H1 (cell line): ENCODE measurements at regions not wholly inside any gene's neighbourhood (a gene's known extent, or its start where the extent isn't known, plus 50 kb on each side); places are given as distances from the start of the nearest gene placed in this dataset.

Experiments
- CTCF ChIA-PET: fragments of 300-600 bp; sonication (Branson Sonifier 250); formaldehyde crosslinking; loops from one replicate; lab custom pipeline; 2021; ENCODE audit not compliant: partially characterized antibody; lab: Charles Lee
- POLR2A ChIA-PET: fragments of 300-600 bp; sonication (Branson Sonifier 250); formaldehyde crosslinking; loops from one replicate; lab custom pipeline; 2021; ENCODE audit warnings: inconsistent platforms; ENCODE audit not compliant: partially characterized antibody; lab: Charles Lee
- DNase-seq, 2 experiments: peaks; one replicate each; pipeline versions ENCODE4 v3.0.0 to v3.0.0-alpha.2; 2010 to 2022; ENCODE audit warnings: low spot score in 2 of 2, low read depth in 1 of 2, mixed read lengths in 1 of 2
- FAIRE-seq: peaks from 2 replicates; lab custom pipeline; 2011; peaks lifted over from hg19 to GRCh38; lab: Jason Lieb, UNC
- H2AFZ ChIP-seq: 2 replicates; pipeline ENCODE4 v1.8.1; 2012; ENCODE audit warnings: low read length, inconsistent platforms
- H2AK5ac ChIP-seq: 2 replicates; pipeline ENCODE4 v1.6.1; 2013; ENCODE audit warnings: low read depth, low read length
- H2BK120ac ChIP-seq: replicated peaks from 2 replicates; pipeline ENCODE3; 2013; ENCODE audit warnings: low read depth, low read length, inconsistent platforms
- H2BK12ac ChIP-seq: 2 replicates; pipeline ENCODE4 v1.6.1; 2013; ENCODE audit warnings: low read depth, low read length
- H2BK15ac ChIP-seq: 2 replicates; pipeline ENCODE4 v1.6.1; 2013; ENCODE audit warnings: low read length
- H2BK20ac ChIP-seq: 2 replicates; pipeline ENCODE4 v1.6.1; 2013; ENCODE audit warnings: low read length
- H2BK5ac ChIP-seq: 2 replicates; pipeline ENCODE4 v1.6.1; 2013; ENCODE audit warnings: low read depth, low read length
- H3K14ac ChIP-seq: 2 replicates; pipeline ENCODE4 v1.6.1; 2013; ENCODE audit warnings: inconsistent platforms; ENCODE audit not compliant: insufficient read length
- H3K18ac ChIP-seq: 2 replicates; pipeline ENCODE4 v1.6.1; 2013; ENCODE audit warnings: low read length; ENCODE audit errors: extremely low read depth
- H3K23ac ChIP-seq: 2 replicates; pipeline ENCODE4 v1.6.1; 2013; ENCODE audit warnings: inconsistent platforms; ENCODE audit not compliant: insufficient read length
- H3K23me2 ChIP-seq: 2 replicates; pipeline ENCODE4 v1.6.1; 2013; ENCODE audit warnings: low read depth, low read length
- H3K27ac ChIP-seq: 2 replicates; pipeline ENCODE4 v1.6.1; 2011; ENCODE audit warnings: low read depth, low read length, inconsistent platforms
- H3K27me3 ChIP-seq, 4 experiments: replicated peaks in 1 of 4; 1 replicate in 1 of 4; 2 replicates in 3 of 4; pipeline versions ENCODE4 v1.6.1 to v1.8.1; 2011 to 2013; ENCODE audit warnings: low read length in 3 of 4, mild to moderate bottlenecking in 3 of 4, inconsistent platforms in 2 of 4, mixed read lengths in 2 of 4, moderate library complexity in 1 of 4; ENCODE audit not compliant: control insufficient read depth in 3 of 4, insufficient read depth in 3 of 4; ENCODE audit errors: extremely low read depth in 1 of 4
- H3K36me3 ChIP-seq, 4 experiments: 2 replicates each; pipeline versions ENCODE4 v1.6.1 to v1.8.1; 2011 to 2013; ENCODE audit warnings: mild to moderate bottlenecking in 4 of 4, low read length in 3 of 4, moderate library complexity in 2 of 4, control low read depth in 1 of 4, inconsistent platforms in 1 of 4; ENCODE audit not compliant: insufficient read depth in 4 of 4, control insufficient read depth in 2 of 4
- H3K4ac ChIP-seq: replicated peaks from 2 replicates; pipeline ENCODE3; 2013; ENCODE audit warnings: low read length, low read depth, mixed read lengths, inconsistent platforms; ENCODE audit not compliant: insufficient read length
- H3K4me1 ChIP-seq, 4 experiments: replicated peaks in 1 of 4; 1 replicate in 1 of 4; 2 replicates in 3 of 4; pipeline versions ENCODE4 v1.6.1 to v1.8.1; 2011 to 2013; ENCODE audit warnings: low read length in 3 of 4, inconsistent platforms in 2 of 4, mixed read lengths in 1 of 4; ENCODE audit not compliant: insufficient read depth in 4 of 4, control insufficient read depth in 3 of 4
- H3K4me2 ChIP-seq, 2 experiments: 2 replicates each; pipeline versions ENCODE4 v1.6.1 to v1.8.1; 2011 to 2013; ENCODE audit warnings: low read depth in 2 of 2, low read length in 2 of 2, control low read depth in 1 of 2, inconsistent platforms in 1 of 2, mild to moderate bottlenecking in 1 of 2; ENCODE audit not compliant: insufficient read depth in 1 of 2
- H3K4me3 ChIP-seq, 4 experiments: fragments of 200-600, 300-600 bp in 1 of 4; sonication (generic), shearing (Covaris generic), sonication (Bioruptor Twin) in 1 of 4; 2 replicates each; pipeline versions ENCODE4 v1.5.1 to v1.8.1; 2011 to 2016; ENCODE audit warnings: low read length in 4 of 4, low read depth in 3 of 4, control low read depth in 2 of 4, inconsistent platforms in 2 of 4, mild to moderate bottlenecking in 2 of 4, mixed read lengths in 1 of 4, moderate library complexity in 1 of 4; ENCODE audit not compliant: insufficient read depth in 2 of 4; ENCODE audit errors: extremely low read depth in 1 of 4
- H3K56ac ChIP-seq: replicated peaks from 2 replicates; pipeline ENCODE3; 2013; ENCODE audit warnings: low read depth, mild to moderate bottlenecking, mixed read lengths, low read length, inconsistent platforms; ENCODE audit not compliant: insufficient read length
- H3K79me1 ChIP-seq: 2 replicates; pipeline ENCODE4 v1.6.1; 2013; ENCODE audit warnings: low read depth, low read length, control low read depth
- H3K79me2 ChIP-seq, 2 experiments: 2 replicates each; pipeline versions ENCODE4 v1.6.1 to v1.8.1; 2012 to 2013; ENCODE audit warnings: low read length in 2 of 2, mild to moderate bottlenecking in 2 of 2, inconsistent platforms in 1 of 2; ENCODE audit not compliant: insufficient read depth in 2 of 2, control insufficient read depth in 1 of 2
- H3K9ac ChIP-seq, 4 experiments: replicated peaks in 1 of 4; 1 replicate in 1 of 4; 2 replicates in 3 of 4; pipeline versions ENCODE4 v1.6.1 to v1.8.1; 2011 to 2013; ENCODE audit warnings: low read depth in 3 of 4, low read length in 3 of 4, control low read depth in 2 of 4, mild to moderate bottlenecking in 2 of 4, moderate library complexity in 2 of 4, inconsistent platforms in 1 of 4; ENCODE audit errors: extremely low read depth in 1 of 4
- H3K9me3 ChIP-seq, 2 experiments: 2 replicates each; pipeline versions ENCODE4 v1.6.1 to v1.8.1; 2012 to 2013; ENCODE audit warnings: mild to moderate bottlenecking in 2 of 2, moderate library complexity in 2 of 2, control low read depth in 1 of 2, inconsistent platforms in 1 of 2, low read depth in 1 of 2, low read length in 1 of 2, mixed read lengths in 1 of 2; ENCODE audit not compliant: insufficient read depth in 2 of 2
- H4K20me1 ChIP-seq, 2 experiments: replicated peaks in 1 of 2; 2 replicates each; pipeline versions ENCODE3 to v1.8.1; 2011 to 2013; ENCODE audit warnings: inconsistent platforms in 2 of 2, low read length in 2 of 2, mild to moderate bottlenecking in 1 of 2; ENCODE audit not compliant: insufficient read depth in 2 of 2, control insufficient read depth in 1 of 2
- H4K5ac ChIP-seq: 2 replicates; pipeline ENCODE4 v1.6.1; 2013; ENCODE audit warnings: low read length, low read depth, mixed read lengths, inconsistent platforms; ENCODE audit not compliant: insufficient read length
- H4K8ac ChIP-seq: 2 replicates; pipeline ENCODE4 v1.8.0; 2013; ENCODE audit warnings: mild to moderate bottlenecking, moderate library complexity, low read length, inconsistent platforms; ENCODE audit not compliant: insufficient read depth; ENCODE audit errors: extremely low read depth
- H4K91ac ChIP-seq: replicated peaks from 2 replicates; pipeline ENCODE3; 2013; ENCODE audit warnings: low read length, mixed read lengths, inconsistent platforms; ENCODE audit not compliant: insufficient read length
- BRCA1 ChIP-seq: IDR thresholded peaks from 2 replicates; pipeline ENCODE4 v1.6.1; 2012; ENCODE audit warnings: low read depth, low read length, improper control_type of control experiment
- CBX5 ChIP-seq: fragments of 300-800, 300-1000 bp; sonication (generic); IDR thresholded peaks from 2 replicates; pipeline ENCODE4 v1.7.1; 2016; ENCODE audit warnings: antibody characterized with exemption, low read length, low read depth
- KDM5A ChIP-seq: fragments of 200-600 bp; IDR thresholded peaks from 2 replicates; pipeline ENCODE4 v1.7.1; 2012; ENCODE audit warnings: mild to moderate bottlenecking, low read length, inconsistent platforms, mixed read lengths
- PHF8 ChIP-seq: fragments of 200-600 bp; sonication (generic); conservative IDR thresholded peaks from 2 replicates; pipeline ENCODE4 v1.7.1; 2012; ENCODE audit warnings: low read depth, mild to moderate bottlenecking, inconsistent platforms, low read length, moderate library complexity
- SAP30 ChIP-seq: fragments of 300-600 bp; sonication (generic); IDR thresholded peaks from 2 replicates; pipeline ENCODE4 v1.7.1; 2012; ENCODE audit warnings: low read length, moderate library complexity, mild to moderate bottlenecking, inconsistent platforms; ENCODE audit not compliant: insufficient read depth, insufficient replicate concordance
- SIRT6 ChIP-seq: IDR thresholded peaks from one replicate; pipeline ENCODE4 v1.7.1; 2012; ENCODE audit warnings: low read length, inconsistent platforms
- SP2 ChIP-seq: IDR thresholded peaks from 2 replicates; pipeline ENCODE4 v1.6.1; 2012; ENCODE audit warnings: mild to moderate bottlenecking, low read length, inconsistent platforms
- TBP ChIP-seq: IDR thresholded peaks from 2 replicates; pipeline ENCODE4 v1.6.1; 2011; ENCODE audit warnings: low read depth, low read length, improper control_type of control experiment
- TCF12 ChIP-seq: IDR thresholded peaks from 2 replicates; pipeline ENCODE4 v1.6.1; 2011; ENCODE audit warnings: low read depth, mild to moderate bottlenecking, low read length
- TEAD4 ChIP-seq: IDR thresholded peaks from 2 replicates; pipeline ENCODE4 v1.6.1; 2012; ENCODE audit warnings: low read depth, low read length, inconsistent platforms, mixed read lengths
- WGBS, 2 experiments: shearing (Covaris generic) in 1 of 2; methylation state at CpG; one replicate each; pipeline versions ENCODE4 v1.1.6 to v1.1.7; 2013 to 2015; ENCODE audit warnings: low lambda C conversion rate in 2 of 2, mixed read lengths in 2 of 2, inconsistent platforms in 1 of 2, low coverage in 1 of 2, missing lambda C conversion rate in 1 of 2; ENCODE audit not compliant: insufficient replicate concordance in 2 of 2, insufficient coverage in 1 of 2, insufficient read length in 1 of 2; ENCODE audit errors: extremely low coverage in 1 of 2, missing lambda C conversion rate in 1 of 2; 5-methylcytosine and 5-hydroxymethylcytosine counted together
- TF ChIP-seq, protein P1 (sequence below): IDR thresholded peaks from 2 replicates; pipeline ENCODE4 v1.6.1; 2012; ENCODE audit warnings: inconsistent platforms
- TF ChIP-seq, protein P2 (sequence below): IDR thresholded peaks from 2 replicates; pipeline ENCODE4 v1.6.1; 2012; ENCODE audit warnings: low read length, inconsistent platforms
- TF ChIP-seq, protein P3 (sequence below): IDR thresholded peaks from 2 replicates; pipeline ENCODE4 v1.6.1; 2011; ENCODE audit warnings: low read depth, mild to moderate bottlenecking, low read length; ENCODE audit not compliant: insufficient read depth

DNA sequence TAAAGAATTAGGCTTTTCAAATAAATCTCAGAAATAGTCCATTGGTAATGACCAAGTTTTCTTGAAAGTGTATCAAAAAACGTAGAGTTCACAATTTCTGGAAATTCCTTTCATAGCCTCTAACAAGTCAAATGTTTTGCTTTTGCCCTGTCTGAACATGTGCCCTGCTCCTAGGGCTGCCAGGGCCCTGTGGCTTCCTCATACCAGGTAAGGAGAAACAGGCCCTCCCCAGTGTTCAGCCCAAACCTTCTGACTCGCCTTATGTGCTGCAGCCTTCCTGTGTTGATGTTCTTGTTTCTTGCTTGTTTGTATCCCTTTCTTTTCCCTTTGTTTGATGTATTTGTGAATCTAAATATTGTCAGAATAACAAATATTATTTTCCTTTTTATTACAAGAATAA, 146.1 kb upstream of the PACRGL start:
- Histone ChIP-seq H4K5ac (no peak overlapping the region), H3K4me3 (no peak overlapping the region), H3K9ac (no peak overlapping the region), H4K91ac (no peak overlapping the region), H2BK120ac (no peak overlapping the region), H3K27ac (no peak overlapping the region), H4K8ac (no peak overlapping the region), H2BK15ac (no peak overlapping the region), H2AFZ (no peak overlapping the region), H3K56ac (no peak overlapping the region), H3K36me3 (no peaks in the 10 kb centered on the region), H3K9me3 (no peaks in the 10 kb centered on the region), H2AK5ac (no peak overlapping the region), H3K27me3 (peaks cover 0 to 1% (median 0%) of the 10 kb centered on the region in 4 experiments; a peak in 1 of 7 replicates), H3K23ac (no peak overlapping the region), H3K79me2 (no peaks in the 10 kb centered on the region), H2BK20ac (no peak overlapping the region), H3K4me2 (no peak overlapping the region), H2BK12ac (no peak overlapping the region), H3K14ac (no peak overlapping the region), H4K20me1 (no peaks in the 10 kb centered on the region), H3K18ac (no peak overlapping the region), H3K23me2 (no peaks in the 10 kb centered on the region), H3K4me1 (peaks cover 0 to 3% (median 0%) of the 10 kb centered on the region in 4 experiments; a peak in 1 of 7 replicates), H3K79me1 (no peaks in the 10 kb centered on the region), H2BK5ac (no peak overlapping the region), H3K4ac (no peak overlapping the region)
- DNase-seq, result no peak
- CTCF ChIA-PET, result no interaction called here
- WGBS, 2 experiments, result 81% methylated on average over 2 of the region's 2 CpGs; no CpG with 5 or more reads in 1 of the 2 experiments
- POLR2A ChIA-PET, result no interaction called here
- TF ChIP-seq BRCA1, result no peak
- no peak for TF ChIP-seq SAP30
- no peak for TF ChIP-seq TBP
- TF ChIP-seq SP2, result no peak
- TF ChIP-seq, protein P1, sequence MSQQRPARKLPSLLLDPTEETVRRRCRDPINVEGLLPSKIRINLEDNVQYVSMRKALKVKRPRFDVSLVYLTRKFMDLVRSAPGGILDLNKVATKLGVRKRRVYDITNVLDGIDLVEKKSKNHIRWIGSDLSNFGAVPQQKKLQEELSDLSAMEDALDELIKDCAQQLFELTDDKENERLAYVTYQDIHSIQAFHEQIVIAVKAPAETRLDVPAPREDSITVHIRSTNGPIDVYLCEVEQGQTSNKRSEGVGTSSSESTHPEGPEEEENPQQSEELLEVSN, result no peak
- no peak for TF ChIP-seq SIRT6
- TF ChIP-seq KDM5A, result no peak
- no peak for TF ChIP-seq TCF12
- TF ChIP-seq PHF8, result no peak
- no peak for TF ChIP-seq TEAD4
- TF ChIP-seq, protein P2, sequence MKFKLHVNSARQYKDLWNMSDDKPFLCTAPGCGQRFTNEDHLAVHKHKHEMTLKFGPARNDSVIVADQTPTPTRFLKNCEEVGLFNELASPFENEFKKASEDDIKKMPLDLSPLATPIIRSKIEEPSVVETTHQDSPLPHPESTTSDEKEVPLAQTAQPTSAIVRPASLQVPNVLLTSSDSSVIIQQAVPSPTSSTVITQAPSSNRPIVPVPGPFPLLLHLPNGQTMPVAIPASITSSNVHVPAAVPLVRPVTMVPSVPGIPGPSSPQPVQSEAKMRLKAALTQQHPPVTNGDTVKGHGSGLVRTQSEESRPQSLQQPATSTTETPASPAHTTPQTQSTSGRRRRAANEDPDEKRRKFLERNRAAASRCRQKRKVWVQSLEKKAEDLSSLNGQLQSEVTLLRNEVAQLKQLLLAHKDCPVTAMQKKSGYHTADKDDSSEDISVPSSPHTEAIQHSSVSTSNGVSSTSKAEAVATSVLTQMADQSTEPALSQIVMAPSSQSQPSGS, result no peak
- TF ChIP-seq, protein P3, sequence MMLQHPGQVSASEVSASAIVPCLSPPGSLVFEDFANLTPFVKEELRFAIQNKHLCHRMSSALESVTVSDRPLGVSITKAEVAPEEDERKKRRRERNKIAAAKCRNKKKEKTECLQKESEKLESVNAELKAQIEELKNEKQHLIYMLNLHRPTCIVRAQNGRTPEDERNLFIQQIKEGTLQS, result no peak
- TF ChIP-seq CBX5, result no peak
- no peak for FAIRE-seq
